ENCODE measurements at regions not wholly inside any gene's neighbourhood (a gene's known extent, or its start where the extent isn't known, plus 50 kb on each side); places are given as distances from the start of the nearest gene placed in this dataset.

GRCh38 chr11:112694813-112695212, 266.4 kb upstream of the NCAM1 start:
- TF ChIP-seq POLR2A (IDR thresholded peaks at IDR 0.05; ENCODE audit: low read length): no peak
- no peak for TF ChIP-seq GATA1 (IDR thresholded peaks at IDR 0.05; ENCODE audit: low read depth, low read length)

Data from erythroblast (primary cell).